H9 (cell line): ENCODE measurements at regions not wholly inside any gene's neighbourhood (a gene's known extent, or its start where the extent isn't known, plus 50 kb on each side); places are given as distances from the start of the nearest gene placed in this dataset.

Experiments used
- DNase-seq: peaks from one replicate; pipeline ENCODE4 v3.0.0-alpha.2; 2017
- H2AFZ ChIP-seq: one replicate; pipeline ENCODE4 v1.6.1; 2013; ENCODE audit warnings: mild to moderate bottlenecking, low read length, control low read depth, moderate library complexity
- H2AK5ac ChIP-seq: 2 replicates; pipeline ENCODE4 v1.6.1; 2013; ENCODE audit warnings: low read length, control low read depth, mixed read lengths; ENCODE audit not compliant: insufficient read length
- H2BK120ac ChIP-seq: one replicate; pipeline ENCODE4 v1.6.1; 2013; ENCODE audit warnings: low read depth, mild to moderate bottlenecking, low read length, control low read depth, inconsistent platforms; ENCODE audit not compliant: poor library complexity, severe bottlenecking
- H2BK12ac ChIP-seq: 2 replicates; pipeline ENCODE4 v1.6.1; 2013; ENCODE audit warnings: low read length, control low read depth, mixed read lengths, low read depth; ENCODE audit not compliant: insufficient read length
- H2BK15ac ChIP-seq: 2 replicates; pipeline ENCODE4 v1.6.1; 2013; ENCODE audit warnings: low read depth, low read length, control low read depth
- H2BK20ac ChIP-seq: one replicate; pipeline ENCODE4 v1.6.1; 2013; ENCODE audit warnings: low read depth, mild to moderate bottlenecking, low read length, control low read depth, inconsistent platforms; ENCODE audit not compliant: poor library complexity, severe bottlenecking
- H2BK5ac ChIP-seq: 2 replicates; pipeline ENCODE4 v1.6.1; 2013; ENCODE audit warnings: low read length, control low read depth, mixed read lengths; ENCODE audit not compliant: insufficient read length
- H3K14ac ChIP-seq: 2 replicates; pipeline ENCODE4 v1.6.1; 2013; ENCODE audit warnings: low read length, control low read depth; ENCODE audit not compliant: insufficient read depth
- H3K18ac ChIP-seq: 2 replicates; pipeline ENCODE4 v1.6.1; 2013; ENCODE audit warnings: low read depth, mild to moderate bottlenecking, mixed read lengths, low read length, control low read depth; ENCODE audit not compliant: insufficient read length
- H3K23ac ChIP-seq: 2 replicates; pipeline ENCODE4 v1.6.1; 2013; ENCODE audit warnings: low read length, control low read depth, mixed read lengths, low read depth; ENCODE audit not compliant: insufficient read length
- H3K23me2 ChIP-seq: 2 replicates; pipeline ENCODE4 v1.6.1; 2013; ENCODE audit warnings: low read depth, mild to moderate bottlenecking, mixed read lengths, low read length, control low read depth; ENCODE audit not compliant: insufficient read length, poor library complexity, severe bottlenecking
- H3K27ac ChIP-seq: 2 replicates; pipeline ENCODE4 v1.5.1; 2013; ENCODE audit warnings: low read length, control low read depth, mixed read lengths, low read depth; ENCODE audit not compliant: insufficient read length
- H3K27me3 ChIP-seq: 2 replicates; pipeline ENCODE4 v1.6.1; 2013; ENCODE audit warnings: low read length, control low read depth, inconsistent platforms; ENCODE audit not compliant: insufficient read depth
- H3K4ac ChIP-seq: 2 replicates; pipeline ENCODE4 v1.6.1; 2013; ENCODE audit warnings: low read depth, mild to moderate bottlenecking, control low read depth, inconsistent platforms, low read length, moderate library complexity
- H3K4me1 ChIP-seq: 2 replicates; pipeline ENCODE4 v1.6.1; 2013; ENCODE audit warnings: low read length, control low read depth, inconsistent platforms; ENCODE audit not compliant: insufficient read depth
- H3K4me2 ChIP-seq: 2 replicates; pipeline ENCODE4 v1.6.1; 2013; ENCODE audit warnings: low read length, control low read depth, mixed read lengths; ENCODE audit not compliant: insufficient read length, insufficient read depth
- H3K56ac ChIP-seq: 2 replicates; pipeline ENCODE4 v1.6.1; 2013; ENCODE audit warnings: low read depth, mild to moderate bottlenecking, mixed read lengths, low read length, control low read depth; ENCODE audit not compliant: insufficient read length
- H3K79me1 ChIP-seq: 2 replicates; pipeline ENCODE4 v1.6.1; 2013; ENCODE audit warnings: low read depth, mild to moderate bottlenecking, moderate library complexity, low read length, control low read depth, inconsistent platforms; ENCODE audit not compliant: insufficient read depth, poor library complexity, severe bottlenecking
- H3K79me2 ChIP-seq: 2 replicates; pipeline ENCODE4 v1.6.1; 2013; ENCODE audit warnings: low read length, control low read depth, inconsistent platforms; ENCODE audit not compliant: insufficient read depth
- H3K9ac ChIP-seq: 2 replicates; pipeline ENCODE4 v1.6.1; 2013; ENCODE audit warnings: low read length, control low read depth, mixed read lengths; ENCODE audit not compliant: insufficient read length; ENCODE audit errors: extremely low read depth
- H3K9me3 ChIP-seq: one replicate; pipeline ENCODE4 v1.6.1; 2013; ENCODE audit warnings: low read depth, low read length, inconsistent platforms; ENCODE audit not compliant: control insufficient read depth
- H3T11ph ChIP-seq: one replicate; pipeline ENCODE4 v1.6.1; 2013; ENCODE audit warnings: mild to moderate bottlenecking, low read length, control low read depth, inconsistent platforms
- H4K20me1 ChIP-seq: one replicate; pipeline ENCODE4 v1.6.1; 2013; ENCODE audit not compliant: control insufficient read depth, insufficient read length, insufficient read depth
- H4K5ac ChIP-seq: 2 replicates; pipeline ENCODE4 v1.6.1; 2013; ENCODE audit warnings: low read depth, mild to moderate bottlenecking, mixed read lengths, low read length, control low read depth; ENCODE audit not compliant: insufficient read length
- H4K8ac ChIP-seq: replicated peaks from 2 replicates; pipeline ENCODE4 v1.6.1; 2013; ENCODE audit warnings: low read length, control low read depth, mixed read lengths, low read depth; ENCODE audit not compliant: insufficient read length
- H4K91ac ChIP-seq: 2 replicates; pipeline ENCODE4 v1.6.1; 2013; ENCODE audit warnings: low read depth, mild to moderate bottlenecking, moderate library complexity, mixed read lengths, low read length, control low read depth; ENCODE audit not compliant: insufficient read length
- H3K27ac Mint-ChIP-seq, 3 experiments: 2 replicates in 2 of 3; 3 replicates in 1 of 3; pipeline ENCODE4 v1.8.0; 2020 to 2021; ENCODE audit warnings: mixed read lengths in 3 of 3, mild to moderate bottlenecking in 1 of 3, moderate library complexity in 1 of 3
- H3K27me3 Mint-ChIP-seq: 2 replicates; pipeline ENCODE4 v1.8.0; 2021; ENCODE audit warnings: low read depth, mild to moderate bottlenecking, moderate library complexity, mixed read lengths
- H3K36me3 Mint-ChIP-seq, 3 experiments: 2 replicates in 2 of 3; 3 replicates in 1 of 3; pipeline ENCODE4 v1.8.0; 2020 to 2021; ENCODE audit warnings: low read depth in 3 of 3, mixed read lengths in 3 of 3; ENCODE audit not compliant: insufficient read depth in 1 of 3
- H3K4me1 Mint-ChIP-seq, 2 experiments: 2 replicates each; pipeline ENCODE4 v1.8.0; 2020; ENCODE audit warnings: mixed read lengths in 2 of 2
- H3K4me3 Mint-ChIP-seq, 2 experiments: 2 replicates in 1 of 2; 3 replicates in 1 of 2; pipeline ENCODE4 v1.8.0; 2020 to 2021; ENCODE audit warnings: mild to moderate bottlenecking in 2 of 2, mixed read lengths in 2 of 2, moderate library complexity in 1 of 2
- H3K9me3 Mint-ChIP-seq, 2 experiments: 2 replicates in 1 of 2; 3 replicates in 1 of 2; pipeline ENCODE4 v1.8.0; 2020; ENCODE audit warnings: mild to moderate bottlenecking in 2 of 2, mixed read lengths in 2 of 2, moderate library complexity in 1 of 2
- CTCF ChIP-seq: fragments of 200-600 bp; sonication (generic); conservative IDR thresholded peaks from 3 replicates; pipeline ENCODE4 v1.8.0; 2021; ENCODE audit warnings: antibody characterized with exemption, mild to moderate bottlenecking
- WGBS: extraction: QIAGEN DNeasy Blood & Tissue Kit; methylation state at CpG from one replicate; pipeline ENCODE4 v1.1.7; 2013; ENCODE audit warnings: missing lambda C conversion rate, low lambda C conversion rate, mixed read lengths; ENCODE audit not compliant: insufficient read length; ENCODE audit errors: extremely low coverage; 5-methylcytosine and 5-hydroxymethylcytosine counted together

GRCh38 chr3:27935492-27935891, 213.4 kb upstream of the EOMES start:
- Histone ChIP-seq H3K14ac (no peak overlapping the region), H3K79me2 (no peaks in the 10 kb centered on the region), H3K18ac (no peak overlapping the region), H4K91ac (no peak overlapping the region), H3K9ac (no peak overlapping the region), H2BK12ac (no peak overlapping the region), H2BK120ac (no peak overlapping the region), H2BK15ac (no peak overlapping the region), H3K27ac (no peak overlapping the region), H3K79me1 (no peaks in the 10 kb centered on the region), H3K23me2 (no peaks in the 10 kb centered on the region), H3K9me3 (no peaks in the 10 kb centered on the region), H2BK5ac (no peak overlapping the region), H3K56ac (no peak overlapping the region), H2AFZ (no peak overlapping the region), H3K27me3 (no peaks in the 10 kb centered on the region), H3K4ac (no peak overlapping the region), H2BK20ac (no peak overlapping the region), H3K4me1 (peaks cover 6% of the 10 kb centered on the region; the same call in 1 of the 2 replicates), H4K5ac (no peak overlapping the region), H3K4me2 (no peak overlapping the region), H3T11ph (no peak overlapping the region), H4K8ac (no peak overlapping the region), H4K20me1 (no peaks in the 10 kb centered on the region), H2AK5ac (no peak overlapping the region), H3K23ac (no peak overlapping the region)
- Mint-ChIP-seq H3K4me1 (peaks cover 8 to 9% of the 10 kb centered on the region in 2 experiments), H3K9me3 (no peaks in the 10 kb centered on the region), H3K27me3 (no peaks in the 10 kb centered on the region), H3K27ac (no peak overlapping the region), H3K36me3 (peaks cover 0 to 3% (median 0%) of the 10 kb centered on the region in 3 experiments; a peak in 2 of 7 replicates), H3K4me3 (no peak overlapping the region)
- TF ChIP-seq CTCF: no peak
- no peak for DNase-seq
- no CpG with 5 or more reads among the region's 2 CpGs for WGBS
